Stimulated activated naive CD4-positive, alpha-beta T cell (primary cell): ENCODE measurements at regions not wholly inside any gene's neighbourhood (a gene's known extent, or its start where the extent isn't known, plus 50 kb on each side); places are given as distances from the start of the nearest gene placed in this dataset.

ENCODE experiments used
- DNase-seq, 6 experiments: peaks; one replicate each; lab custom pipeline; 2025; lab: John Stamatoyannopoulos, UW

DNA sequence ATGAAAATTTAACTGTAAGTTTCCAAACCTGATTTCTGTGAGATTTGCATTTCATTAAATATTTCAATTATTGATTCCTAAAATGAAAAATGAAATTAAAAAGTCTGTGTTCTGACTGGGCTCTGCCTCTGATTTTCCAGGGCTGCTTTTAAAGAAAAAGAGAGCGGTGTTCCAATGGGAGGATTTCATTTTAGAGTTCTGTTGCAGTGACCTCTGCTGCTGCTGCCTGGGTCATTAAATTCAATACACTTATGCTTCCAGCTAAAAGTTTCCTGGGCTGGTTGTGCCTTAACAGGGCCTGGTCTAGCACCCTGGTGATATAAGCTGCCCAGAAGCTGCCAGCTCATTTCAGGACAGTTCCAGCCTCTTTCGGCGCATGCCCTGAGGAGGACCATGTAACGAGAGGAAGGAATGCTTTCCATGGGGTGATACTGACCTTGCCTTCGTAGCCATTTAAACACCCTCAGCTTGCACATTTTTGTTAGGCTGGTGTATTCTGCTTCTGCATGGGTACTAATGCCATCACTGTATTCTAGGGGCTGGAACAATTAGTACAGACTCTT, 93.3 kb downstream of the TMEM174 start:
- DNase-seq = no peak

DNA sequence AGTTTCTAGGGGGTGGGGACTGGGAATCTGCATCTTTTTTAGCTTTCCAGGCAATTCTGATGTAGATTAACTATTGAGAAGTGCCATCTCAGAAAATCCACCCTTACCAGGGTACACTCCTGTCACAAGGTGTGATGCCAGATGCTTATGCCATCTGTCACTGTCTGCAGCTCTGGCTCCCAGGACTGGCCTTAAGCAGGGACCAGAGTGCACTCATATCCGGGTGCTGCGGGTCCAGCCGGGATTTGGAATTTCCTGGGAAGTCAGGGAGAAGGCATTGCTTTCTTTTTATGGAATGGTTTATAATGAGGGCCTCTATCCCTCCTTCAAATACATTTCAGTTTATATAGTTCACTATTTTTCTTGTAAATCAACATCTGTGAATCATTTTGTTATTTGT, 92.6 kb downstream of the TMEM174 start:
- no peak for DNase-seq

DNA sequence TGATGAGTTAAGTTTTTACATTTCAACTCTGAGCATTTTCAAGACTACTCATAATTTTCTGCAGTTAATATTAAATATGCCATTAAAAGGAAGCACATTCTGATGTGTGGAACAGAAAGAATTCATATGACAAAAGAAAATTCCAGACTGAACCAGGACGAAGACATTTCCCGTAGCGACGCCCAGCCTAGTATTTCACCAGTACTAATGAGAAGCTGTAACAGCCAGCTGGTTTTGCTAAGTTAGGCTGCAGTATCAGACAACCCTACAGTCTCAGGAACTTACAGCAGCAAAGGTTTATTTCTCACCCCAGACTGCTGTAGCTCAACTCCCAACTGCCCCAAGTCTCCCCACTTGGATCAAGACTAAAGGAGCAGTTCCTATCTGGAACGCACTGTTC, 91.6 kb downstream of the TMEM174 start:
- DNase-seq = no peak

DNA sequence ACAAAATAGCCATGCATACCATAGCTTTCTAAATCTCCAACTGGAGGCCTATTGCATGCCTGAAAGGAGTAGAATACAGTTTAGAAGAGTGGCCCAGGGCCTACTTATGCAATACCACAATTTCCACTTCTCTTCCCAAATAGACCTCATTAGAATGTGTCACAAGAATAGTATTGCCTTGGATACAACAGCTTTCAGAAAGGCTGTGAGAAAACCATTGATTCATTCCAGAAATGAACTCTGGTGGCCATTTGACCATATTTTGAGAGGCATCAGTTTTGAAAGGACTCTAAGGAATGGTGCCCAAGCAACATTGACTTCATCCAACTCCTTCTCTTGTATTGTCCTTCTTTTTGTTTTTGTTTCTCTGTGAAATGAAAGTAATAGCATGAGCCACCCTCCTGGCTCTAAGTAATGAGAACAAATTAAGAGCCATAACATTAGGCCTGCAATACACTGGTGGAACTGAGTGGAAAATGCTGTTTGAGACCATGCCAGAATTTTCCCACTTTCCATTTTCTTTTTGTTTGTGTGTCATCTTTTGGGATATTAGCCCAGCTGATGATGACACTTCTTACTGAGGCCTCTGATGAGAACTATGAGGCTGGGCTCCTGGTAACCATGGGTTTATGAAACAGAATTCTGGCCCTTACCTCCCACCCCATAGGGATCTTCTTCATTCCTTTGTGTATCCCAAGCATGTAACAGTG, 90.2 kb downstream of the TMEM174 start:
- no peak for DNase-seq

DNA sequence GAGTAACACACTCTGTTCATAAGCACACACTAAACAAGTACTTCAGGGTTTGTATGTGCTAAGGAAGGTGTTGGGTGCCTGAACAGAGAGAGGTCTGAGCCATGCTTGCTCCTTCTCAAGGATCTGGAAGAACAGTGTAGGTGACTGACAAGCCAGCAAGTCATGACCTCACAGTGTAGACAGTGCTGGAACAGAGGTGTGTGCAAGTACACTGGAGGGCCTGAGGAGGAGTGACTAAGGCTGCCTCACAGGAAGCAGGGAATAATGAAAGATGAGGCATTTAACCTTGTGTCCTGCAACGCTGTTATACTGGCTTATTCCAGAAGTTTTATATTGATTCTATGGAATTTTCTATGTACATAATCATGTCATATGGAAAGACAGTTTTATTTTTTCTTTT, 83.9 kb downstream of the TMEM174 start:
- no peak for DNase-seq

DNA sequence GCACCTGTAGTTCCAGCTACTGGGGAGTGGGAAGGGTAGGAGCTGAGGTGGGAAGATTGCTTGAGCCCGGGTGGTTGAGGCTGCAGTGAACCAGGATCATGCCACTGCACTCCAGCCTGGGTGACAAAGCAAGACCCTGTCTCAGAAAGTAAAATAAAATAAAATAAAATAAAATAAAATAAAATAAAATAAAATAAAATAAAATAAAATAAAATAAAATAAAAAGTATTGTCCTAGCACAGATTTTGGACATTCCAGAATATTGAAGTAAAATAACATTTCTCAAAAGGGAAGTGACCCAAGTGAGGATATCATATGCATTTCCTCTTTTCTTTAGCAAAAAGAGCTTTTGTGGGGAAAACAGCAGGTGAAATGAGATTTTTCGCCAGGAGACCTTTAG, 83.5 kb downstream of the TMEM174 start:
- no peak for DNase-seq

DNA sequence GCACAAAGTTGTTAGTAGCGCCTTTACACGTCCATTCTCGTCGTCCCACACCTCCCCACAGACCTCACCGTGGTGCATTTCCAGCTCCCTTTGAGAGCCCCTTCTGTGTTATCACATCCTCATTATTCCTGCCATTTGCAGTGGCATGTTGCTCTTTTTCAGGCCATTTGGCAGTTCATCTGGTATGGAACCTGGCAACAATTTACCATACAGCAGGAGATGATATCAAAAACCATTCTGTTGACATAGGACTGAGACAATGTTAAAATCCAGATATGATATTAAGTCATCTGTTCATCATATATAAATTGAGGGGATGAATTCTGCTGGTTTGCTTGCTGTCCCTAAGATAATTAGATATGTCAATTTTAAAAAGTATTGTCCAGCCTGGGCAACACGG, 83.0 kb downstream of the TMEM174 start:
- no peak for DNase-seq

DNA sequence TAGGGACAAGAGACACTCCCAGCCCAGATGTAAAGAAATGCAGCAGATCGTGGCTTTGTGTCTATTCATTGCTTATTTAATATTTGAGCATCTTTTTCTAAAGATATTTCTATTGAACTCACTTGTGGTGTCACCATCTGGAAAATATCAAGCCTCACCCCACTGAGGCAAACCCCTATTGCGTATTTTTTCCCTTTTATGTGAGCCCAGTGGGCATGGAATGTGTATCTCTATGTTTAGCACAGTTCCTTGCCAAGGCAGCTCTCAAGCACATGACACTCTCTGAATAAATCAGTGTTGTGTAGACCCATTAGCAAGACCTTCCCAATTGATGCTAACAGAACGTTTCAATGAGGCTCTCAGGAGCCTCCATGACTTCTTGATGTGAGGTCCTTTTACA, 81.6 kb downstream of the TMEM174 start:
- DNase-seq = no peak

DNA sequence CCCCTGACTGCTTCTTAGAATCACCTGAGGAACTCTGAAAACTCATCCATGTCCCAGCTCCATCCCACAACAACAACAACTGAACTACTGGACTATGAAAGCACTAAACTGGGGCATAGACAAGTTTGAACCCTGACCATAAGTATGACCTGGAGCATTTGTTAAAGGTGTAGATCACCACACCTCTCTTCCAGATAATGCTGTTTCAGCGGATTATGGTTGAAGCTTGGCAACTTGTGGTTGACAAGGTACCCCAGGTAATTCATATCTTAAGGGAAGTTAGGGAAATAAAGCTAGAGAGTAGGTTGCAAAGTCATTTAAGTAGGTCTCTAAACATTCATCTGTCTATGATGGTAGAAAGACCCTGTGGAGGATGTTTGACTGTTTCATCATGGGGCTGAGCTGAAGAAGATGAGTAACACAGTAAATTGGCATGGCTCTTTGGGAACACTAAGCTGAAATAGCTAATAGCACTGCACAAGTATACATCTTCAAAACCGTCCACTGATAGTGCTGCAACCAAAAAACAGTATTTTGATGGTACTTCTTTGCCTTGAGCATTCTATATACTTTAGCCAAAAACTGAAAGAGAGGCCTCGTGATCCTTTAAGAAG, 80.2 kb downstream of the TMEM174 start:
- no peak for DNase-seq

DNA sequence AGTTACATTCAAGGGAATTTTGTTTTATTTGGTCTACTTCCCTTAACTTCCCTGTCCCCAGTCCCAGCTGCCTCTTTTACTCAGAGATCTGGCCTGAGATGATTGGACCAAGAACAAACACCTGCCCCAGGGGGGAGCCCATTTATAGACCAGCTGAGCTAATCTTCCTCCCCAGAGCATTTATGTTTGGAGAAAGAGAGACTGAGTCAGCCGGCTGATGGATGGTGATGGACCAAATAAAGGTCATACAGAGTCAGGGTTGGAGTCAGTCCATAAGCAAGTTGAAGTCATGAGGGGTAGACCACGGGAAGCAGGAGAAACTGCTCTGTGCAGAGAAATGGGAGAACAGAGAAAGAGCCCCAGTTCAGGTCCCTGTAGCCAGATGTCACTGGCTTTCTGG, 77.7 kb downstream of the TMEM174 start:
- DNase-seq = no peak

DNA sequence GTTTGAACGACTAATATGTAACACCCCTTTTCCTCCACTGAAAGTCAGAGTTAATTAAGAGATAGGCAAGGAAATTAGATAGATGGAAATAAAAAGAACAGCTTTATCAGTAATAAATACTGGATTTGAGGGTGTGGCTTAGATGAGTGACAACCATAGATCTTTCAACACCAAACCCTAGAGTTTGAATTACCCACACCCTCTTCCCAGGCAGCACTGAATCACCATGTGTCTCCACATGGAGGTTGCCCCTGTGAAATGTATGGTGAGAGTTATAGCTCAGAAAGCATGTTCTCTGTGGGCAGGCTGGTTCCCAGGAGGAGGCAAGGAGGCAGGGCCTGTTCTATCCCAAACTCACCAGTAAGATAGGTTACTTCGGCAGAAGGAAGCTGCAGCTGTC, 69.7 kb downstream of the TMEM174 start:
- DNase-seq = no peak

DNA sequence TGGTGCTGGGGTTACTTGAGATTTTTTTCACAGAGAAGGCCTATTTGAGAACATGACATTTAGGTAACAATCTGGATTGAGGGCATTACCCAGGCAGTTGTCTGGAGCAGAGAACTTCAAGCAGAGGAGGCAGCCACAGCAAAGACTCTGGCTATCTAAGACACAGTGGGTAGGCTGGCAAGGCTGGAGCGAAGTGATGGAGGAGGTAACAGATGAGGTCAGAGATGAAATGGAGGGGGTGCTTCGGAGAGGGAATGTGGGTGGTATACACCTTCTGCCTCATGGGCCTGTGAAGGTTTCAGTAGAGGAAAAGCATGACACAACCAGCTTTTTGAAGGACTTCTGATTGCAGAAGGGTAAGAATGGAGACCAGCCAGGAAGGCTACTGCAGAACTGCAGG, 65.9 kb downstream of the TMEM174 start:
- DNase-seq = no peak

DNA sequence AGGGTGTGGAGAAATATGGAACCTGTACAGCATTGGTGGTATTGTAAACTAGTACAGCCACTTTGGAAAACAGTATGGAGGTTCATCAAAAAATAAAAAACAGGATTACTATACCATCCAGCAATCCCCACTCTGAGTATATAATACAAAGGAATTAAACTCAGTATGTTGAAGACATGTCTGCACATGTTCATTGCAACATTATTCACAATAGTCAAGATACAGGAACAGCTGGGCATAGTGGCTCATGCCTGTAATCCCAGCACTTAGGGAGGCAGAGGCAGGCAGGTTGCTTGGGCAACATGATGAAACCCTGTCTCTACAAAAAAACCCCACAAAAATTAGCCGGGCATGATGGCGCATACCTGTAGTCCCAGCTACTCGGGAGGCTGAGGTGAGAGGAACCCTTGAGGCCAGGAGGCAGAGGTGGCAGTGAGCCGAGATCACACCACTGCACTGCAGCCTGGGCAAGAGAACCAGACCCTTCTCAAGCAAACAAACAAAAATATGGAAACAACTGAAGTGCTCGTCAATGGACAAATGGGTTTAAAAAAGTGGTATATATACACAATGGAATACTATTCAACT, 63.6 kb downstream of the TMEM174 start:
- no peak for DNase-seq

DNA sequence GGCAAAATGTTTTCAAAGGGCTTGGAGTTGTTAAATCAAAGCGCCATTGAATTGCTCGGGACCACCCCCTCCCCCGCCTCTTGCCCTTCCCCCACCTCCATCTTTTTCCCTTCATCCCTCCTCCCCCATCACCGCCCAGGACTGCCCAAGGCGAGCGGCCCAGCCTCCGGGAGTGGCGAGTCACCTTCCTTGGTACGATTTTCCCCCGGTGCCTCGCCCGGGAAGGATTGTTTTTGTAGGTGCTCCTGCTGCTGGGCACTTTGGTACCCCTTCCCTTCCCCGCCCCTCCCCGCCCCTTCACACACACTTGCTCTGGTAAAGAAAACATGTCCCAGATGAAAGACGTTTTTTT, 61.2 kb downstream of the TMEM174 start:
- DNase-seq = no peak

DNA sequence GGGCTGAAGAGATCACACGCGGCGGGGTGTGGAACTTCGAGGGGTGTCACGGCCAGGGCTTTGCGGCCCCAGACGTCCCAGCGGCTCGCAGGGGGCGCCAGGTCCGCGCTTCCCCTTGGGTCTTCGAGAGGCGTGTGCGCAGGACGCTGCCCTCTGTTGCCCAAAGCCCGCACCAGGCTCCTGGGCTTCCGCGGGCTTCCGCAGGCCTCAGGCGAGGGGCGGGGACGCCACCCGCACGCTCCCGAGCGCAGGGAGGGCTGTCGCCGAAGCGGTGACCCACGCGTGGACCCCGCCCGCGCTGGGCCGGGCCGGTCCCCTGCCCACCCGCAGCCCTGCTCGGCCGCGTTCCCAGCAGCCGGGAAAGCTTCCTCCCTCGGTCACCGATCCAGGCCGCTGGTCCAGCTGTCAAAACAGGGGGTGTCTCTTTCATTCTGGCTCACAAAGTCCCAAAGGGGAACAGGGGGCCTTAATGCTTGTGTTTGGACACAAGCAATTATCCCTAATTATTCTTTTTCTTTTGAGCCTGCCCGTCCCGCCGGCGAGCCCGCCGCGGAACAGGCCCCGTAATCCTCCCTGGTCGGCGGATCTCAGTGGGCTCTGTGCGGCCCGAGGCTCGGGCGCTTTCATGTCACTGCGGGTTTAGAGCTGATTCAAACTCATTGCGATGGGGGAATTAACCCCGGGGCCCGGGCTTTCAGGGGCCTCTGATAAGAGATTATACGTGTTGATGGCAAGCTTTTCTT, 60.6 kb downstream of the TMEM174 start:
- DNase-seq = peak in 2 of 6 experiments; percentile 7 to 8

DNA sequence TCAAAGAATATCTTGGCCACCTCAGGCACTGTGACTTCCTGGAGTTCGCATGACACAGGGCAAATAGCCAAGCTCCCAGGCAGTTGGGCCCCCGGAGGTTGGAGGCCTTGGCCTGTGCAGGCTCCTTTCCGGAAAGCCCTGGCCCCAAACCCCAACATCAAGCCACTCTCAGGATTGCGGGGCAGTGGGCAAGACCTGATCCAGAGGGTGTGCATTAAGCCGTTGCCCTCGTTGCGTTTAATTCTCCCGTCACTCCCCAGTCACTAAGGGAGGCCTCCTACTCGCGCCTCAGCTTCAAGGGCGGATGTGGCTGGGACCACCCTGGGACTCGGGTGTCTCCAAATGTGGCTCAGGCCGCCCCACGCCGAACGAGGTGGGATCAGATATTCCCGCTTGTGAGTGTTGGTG, 60.1 kb downstream of the TMEM174 start:
- no peak for DNase-seq

DNA sequence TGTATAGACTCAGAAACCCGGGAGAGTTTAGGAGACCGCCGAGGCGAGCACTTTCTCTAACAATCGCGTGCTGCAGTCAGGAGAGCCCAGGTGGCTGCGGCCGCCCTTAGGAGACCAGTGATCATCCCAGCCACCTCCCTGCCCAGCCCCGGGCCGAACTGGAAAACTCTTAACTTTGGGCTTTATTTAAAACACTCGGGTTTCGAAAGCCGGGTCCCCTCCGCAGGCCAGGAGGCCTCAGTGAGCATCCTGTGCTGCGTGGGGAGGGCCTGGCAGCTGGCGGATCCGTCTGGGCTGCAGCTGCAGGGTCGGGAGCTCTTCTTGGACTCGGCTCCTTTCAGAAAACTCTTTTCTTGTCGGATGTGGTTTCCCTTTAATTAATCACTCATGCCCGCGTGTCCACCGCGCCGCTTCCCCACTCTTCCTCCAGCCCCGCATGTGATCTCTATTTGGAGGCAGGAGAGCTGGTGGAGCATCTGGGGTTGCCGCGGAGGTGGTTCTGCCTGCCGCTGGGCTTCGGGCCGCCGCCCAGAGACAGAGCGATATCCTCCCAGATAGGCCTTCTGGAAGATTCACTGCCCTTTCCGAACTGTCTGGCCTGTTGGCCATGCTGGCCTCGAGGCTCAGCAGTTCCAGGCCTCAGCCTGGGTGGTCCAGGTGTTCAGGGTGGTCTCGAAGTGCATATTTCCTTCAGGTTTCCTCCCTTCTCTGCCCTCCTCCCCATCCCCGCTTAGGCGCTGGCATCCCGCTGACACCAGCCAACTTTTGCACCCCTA, 59.5 kb downstream of the TMEM174 start:
- DNase-seq = peak in 2 of 6 experiments; percentile 22 to 50

DNA sequence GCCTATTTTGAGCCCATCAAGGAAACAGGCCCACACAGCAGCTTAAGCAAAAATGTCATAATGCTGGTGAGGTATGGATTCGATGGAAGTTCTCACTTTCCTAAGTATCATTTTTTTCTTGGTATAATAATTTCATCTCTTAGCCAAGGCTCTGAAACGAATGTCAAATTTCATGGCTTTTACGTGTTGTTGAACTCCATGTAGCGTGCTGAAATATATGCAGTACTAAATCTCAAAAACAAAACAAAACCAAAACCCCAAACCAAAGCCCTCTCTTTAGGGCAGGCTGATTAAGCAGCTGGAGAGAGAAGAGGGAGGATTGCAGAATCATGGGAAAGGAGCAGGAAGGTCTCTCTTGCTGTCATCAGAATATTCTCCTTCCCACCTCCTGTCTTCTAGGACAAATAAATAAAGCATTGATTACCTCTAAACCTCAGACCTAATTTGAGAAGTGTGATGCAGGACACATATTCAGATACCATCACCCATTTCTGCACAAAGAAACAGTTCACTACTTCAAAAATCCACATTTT, 58.3 kb downstream of the TMEM174 start:
- DNase-seq = no peak

DNA sequence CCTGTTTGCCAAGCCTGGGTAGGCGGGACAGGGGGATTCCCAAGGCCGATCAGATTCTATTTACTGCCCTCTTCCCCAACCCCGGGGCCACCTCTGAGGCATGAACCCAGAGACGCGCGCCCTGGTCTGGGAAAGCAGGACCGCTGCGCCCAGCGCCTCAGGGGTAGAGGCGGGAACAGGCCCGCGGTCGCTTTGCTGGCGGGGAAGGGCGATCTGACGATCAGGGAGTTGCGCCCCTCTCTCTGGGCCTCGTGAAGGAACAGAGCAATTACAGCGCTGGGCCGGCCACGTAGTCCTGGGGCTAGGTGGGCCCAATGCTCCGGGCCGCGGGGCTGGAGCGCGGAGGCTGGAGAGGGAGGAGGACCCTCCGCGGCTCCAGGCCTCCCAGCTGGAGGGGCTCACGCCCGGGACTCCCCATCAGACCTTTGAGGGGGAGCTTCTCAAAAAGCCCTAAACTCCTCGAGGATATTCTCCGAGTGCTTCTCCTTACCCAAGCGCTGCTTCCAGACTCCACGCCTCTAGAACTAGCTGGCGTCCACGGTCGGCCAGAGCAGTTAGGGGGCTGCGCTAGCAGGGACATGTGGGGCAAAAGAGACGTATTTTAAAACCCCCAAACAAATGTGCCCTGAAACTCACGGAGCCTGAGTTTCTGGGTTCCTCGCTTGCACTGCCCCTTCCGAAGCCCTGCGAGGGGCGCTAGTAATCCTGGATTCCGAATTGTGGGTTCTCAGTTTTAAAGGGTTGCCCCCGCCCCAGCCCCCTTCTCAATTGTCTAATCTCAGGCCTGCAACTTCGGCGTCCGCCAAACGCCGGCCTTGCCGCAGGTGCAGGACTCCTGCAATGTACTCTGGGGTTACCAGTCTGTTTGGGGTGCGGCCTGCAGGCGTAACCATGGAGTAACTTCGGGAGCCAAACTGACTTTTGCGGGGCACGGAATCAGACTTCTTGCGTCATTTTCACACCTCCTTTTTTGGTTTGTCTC, 57.6 kb downstream of the TMEM174 start:
- DNase-seq = no peak

DNA sequence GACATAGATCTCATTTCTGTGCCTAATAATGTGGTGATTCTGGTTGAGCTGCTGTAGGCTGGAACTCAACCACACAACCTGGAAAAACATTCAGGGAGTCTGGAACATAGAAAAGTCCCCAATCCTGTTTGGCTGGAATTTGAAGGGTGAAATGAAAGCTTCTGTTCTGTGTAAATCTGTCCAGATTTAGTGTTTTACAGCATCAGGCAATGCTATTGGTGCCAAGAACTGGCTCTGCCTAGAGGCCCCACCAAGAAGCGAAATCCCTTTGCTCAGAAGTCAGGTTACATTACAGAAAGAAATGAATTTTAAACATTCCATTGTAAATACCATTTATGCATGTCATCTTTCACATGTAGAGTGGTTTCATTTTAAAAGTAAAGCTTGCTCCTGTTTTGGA, 56.3 kb downstream of the TMEM174 start:
- no peak for DNase-seq
